ENCODE measurements at regions not wholly inside any gene's neighbourhood (a gene's known extent, or its start where the extent isn't known, plus 50 kb on each side); places are given as distances from the start of the nearest gene placed in this dataset.

DNA sequence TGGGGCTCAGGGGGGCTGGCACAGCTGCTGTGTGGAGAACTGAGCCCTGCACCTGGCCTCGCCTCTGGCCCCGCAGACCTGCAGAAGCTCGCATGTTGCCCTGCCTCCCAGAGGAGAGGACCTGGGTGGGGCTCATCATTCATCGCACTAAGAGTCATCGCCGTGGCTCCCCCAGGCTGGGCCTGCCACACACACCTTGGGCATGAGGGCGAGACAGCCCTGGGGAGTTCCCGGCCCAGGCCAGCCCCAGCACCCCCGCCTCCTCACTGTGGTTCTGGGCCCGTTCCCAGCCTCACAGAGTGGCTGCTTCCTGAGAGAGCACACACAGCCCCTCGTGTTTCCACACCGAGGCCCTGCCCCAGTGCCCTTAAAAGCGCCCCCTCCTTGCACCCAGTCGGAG is 694.6 kb downstream of the TBC1D22A start:
- Histone ChIP-seq H3K27me3 (no peaks in the 10 kb centered on the region), H3K27ac (no peak overlapping the region), H3K4me1 (ENCODE audit: low read depth) (no peaks in the 10 kb centered on the region), H3K4me3 (no peak overlapping the region), H3K36me3 (no peaks in the 10 kb centered on the region), H3K9me3 (ENCODE audit: low read depth) (no peaks in the 10 kb centered on the region)
- no peak for DNase-seq (ENCODE audit: low read depth in 1 of 2, low spot score in 1 of 2)
- TF ChIP-seq, protein P1, sequence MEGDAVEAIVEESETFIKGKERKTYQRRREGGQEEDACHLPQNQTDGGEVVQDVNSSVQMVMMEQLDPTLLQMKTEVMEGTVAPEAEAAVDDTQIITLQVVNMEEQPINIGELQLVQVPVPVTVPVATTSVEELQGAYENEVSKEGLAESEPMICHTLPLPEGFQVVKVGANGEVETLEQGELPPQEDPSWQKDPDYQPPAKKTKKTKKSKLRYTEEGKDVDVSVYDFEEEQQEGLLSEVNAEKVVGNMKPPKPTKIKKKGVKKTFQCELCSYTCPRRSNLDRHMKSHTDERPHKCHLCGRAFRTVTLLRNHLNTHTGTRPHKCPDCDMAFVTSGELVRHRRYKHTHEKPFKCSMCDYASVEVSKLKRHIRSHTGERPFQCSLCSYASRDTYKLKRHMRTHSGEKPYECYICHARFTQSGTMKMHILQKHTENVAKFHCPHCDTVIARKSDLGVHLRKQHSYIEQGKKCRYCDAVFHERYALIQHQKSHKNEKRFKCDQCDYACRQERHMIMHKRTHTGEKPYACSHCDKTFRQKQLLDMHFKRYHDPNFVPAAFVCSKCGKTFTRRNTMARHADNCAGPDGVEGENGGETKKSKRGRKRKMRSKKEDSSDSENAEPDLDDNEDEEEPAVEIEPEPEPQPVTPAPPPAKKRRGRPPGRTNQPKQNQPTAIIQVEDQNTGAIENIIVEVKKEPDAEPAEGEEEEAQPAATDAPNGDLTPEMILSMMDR (IDR thresholded peaks at IDR 0.05; ENCODE audit: low read depth, low read length): no peak

DNA sequence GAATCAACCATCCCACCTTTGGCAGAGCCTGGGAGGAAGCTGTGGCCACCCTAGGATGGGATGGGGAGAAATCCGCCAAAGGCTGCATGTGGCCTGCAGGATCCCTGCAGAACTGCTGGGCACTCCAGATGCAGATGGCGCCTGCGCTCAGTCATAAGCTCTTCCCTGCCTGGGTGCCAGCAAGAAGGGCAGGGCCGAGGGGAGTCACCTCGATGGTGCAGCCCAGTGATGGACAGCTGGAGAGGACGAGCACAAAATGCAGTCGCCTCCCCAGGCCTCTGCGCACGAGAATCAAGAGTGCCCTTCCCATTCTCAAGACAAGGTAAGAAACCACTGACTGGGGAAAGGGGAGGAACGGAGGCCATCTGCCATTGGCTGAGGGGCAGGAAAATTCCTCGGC is 693.6 kb downstream of the TBC1D22A start:
- no peak overlapping the region for H3K27ac ChIP-seq
- H3K9me3 ChIP-seq (ENCODE audit: low read depth): no peaks in the 10 kb centered on the region

DNA sequence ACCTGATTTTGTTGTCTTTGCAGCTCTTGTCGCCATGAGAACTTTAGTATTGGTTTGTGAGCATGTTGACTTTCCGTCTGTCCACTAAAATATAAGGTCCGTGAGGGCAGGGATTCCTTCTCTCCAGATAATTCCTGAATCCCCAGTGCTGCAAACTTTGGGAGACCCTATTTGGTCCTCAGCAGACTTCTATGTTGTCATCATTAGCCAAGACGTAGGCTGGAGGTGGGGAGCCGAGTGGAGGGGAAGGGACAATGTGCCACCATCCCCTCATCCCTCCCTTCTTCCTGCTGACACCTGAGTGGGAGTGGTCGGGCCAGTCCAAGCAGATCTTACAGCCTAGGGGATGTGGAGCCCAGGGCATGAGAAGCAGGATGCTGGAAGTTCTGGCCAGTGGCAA is 690.6 kb downstream of the TBC1D22A start:
- H3K36me3 ChIP-seq: no peaks in the 10 kb centered on the region
- no peak overlapping the region for H3K4me3 ChIP-seq
- no peak for DNase-seq (ENCODE audit: low read depth in 1 of 2, low spot score in 1 of 2)
- no peaks in the 10 kb centered on the region for H3K27me3 ChIP-seq
- H3K4me1 ChIP-seq (ENCODE audit: low read depth): no peaks in the 10 kb centered on the region
- H3K9me3 ChIP-seq (ENCODE audit: low read depth): no peaks in the 10 kb centered on the region
- no peak overlapping the region for H3K27ac ChIP-seq
- TF ChIP-seq, protein P1 (IDR thresholded peaks at IDR 0.05; ENCODE audit: low read depth, low read length): no peak

More for the DNA sequence above, 693.6 kb downstream of the TBC1D22A start:
- Histone ChIP-seq H3K27me3 (no peaks in the 10 kb centered on the region), H3K4me3 (no peak overlapping the region), H3K36me3 (no peaks in the 10 kb centered on the region), H3K4me1 (ENCODE audit: low read depth) (no peaks in the 10 kb centered on the region)
- TF ChIP-seq, protein P1 (IDR thresholded peaks at IDR 0.05; ENCODE audit: low read depth, low read length): no peak
- no peak for DNase-seq (ENCODE audit: low read depth in 1 of 2, low spot score in 1 of 2)

DNA sequence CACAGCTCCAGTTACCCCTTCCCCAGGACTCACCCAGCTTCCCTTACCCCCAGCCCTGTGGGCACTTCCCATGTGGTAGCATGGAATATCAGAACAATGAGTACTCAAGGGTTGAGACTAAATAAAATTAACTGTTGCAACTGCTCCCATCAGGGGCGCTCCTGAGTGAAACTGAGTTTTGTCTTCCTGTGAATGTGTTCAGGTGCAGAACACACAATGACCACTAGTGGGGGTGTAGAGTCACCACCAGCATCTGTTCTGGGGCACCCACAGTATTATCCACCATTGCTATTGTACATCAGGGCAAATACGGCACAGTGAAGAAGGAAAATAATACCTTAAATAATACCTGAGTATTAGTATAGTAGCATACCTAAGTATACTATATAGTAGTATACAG is 689.7 kb downstream of the TBC1D22A start:
- no peaks in the 10 kb centered on the region for H3K27me3 ChIP-seq
- H3K4me1 ChIP-seq (ENCODE audit: low read depth): no peaks in the 10 kb centered on the region
- H3K36me3 ChIP-seq: no peaks in the 10 kb centered on the region
- H3K27ac ChIP-seq: no peak overlapping the region
- no peaks in the 10 kb centered on the region for H3K9me3 ChIP-seq (ENCODE audit: low read depth)
- H3K4me3 ChIP-seq: no peak overlapping the region
- TF ChIP-seq, protein P1 (IDR thresholded peaks at IDR 0.05; ENCODE audit: low read depth, low read length): no peak
- DNase-seq (ENCODE audit: low read depth in 1 of 2, low spot score in 1 of 2): no peak

DNA sequence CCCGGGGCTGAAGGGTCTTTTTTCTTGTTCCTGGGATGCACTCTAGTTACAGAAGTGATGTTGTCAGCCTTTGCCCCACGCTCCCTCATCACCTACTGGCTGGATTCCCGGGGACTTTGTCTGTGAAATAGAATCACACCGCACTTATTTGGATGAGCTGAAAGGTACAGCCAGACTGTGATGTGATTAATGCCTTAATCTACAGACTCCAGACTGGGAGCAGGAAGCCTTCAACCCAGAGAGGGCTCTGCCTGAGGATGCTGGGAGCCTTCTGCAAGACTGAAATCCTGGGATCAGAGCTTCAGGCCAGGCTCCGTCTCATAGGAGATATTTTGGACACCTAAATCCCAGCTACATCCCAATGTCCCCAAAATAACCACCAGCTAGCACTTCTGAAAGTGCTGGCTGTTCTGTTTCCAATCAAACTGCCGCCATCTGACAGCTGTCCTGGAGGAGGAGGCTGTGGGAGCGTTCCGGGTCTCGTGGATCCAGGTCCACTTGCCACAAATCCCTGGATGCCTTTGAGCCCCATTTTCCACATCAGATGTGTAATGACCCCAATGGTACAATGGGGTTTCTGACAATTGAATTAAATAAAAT is 688.5 kb downstream of the TBC1D22A start:
- Histone ChIP-seq H3K4me3 (no peak overlapping the region), H3K27me3 (no peaks in the 10 kb centered on the region), H3K9me3 (ENCODE audit: low read depth) (no peaks in the 10 kb centered on the region), H3K4me1 (ENCODE audit: low read depth) (no peaks in the 10 kb centered on the region), H3K36me3 (no peaks in the 10 kb centered on the region), H3K27ac (no peak overlapping the region)
- DNase-seq (ENCODE audit: low read depth in 1 of 2, low spot score in 1 of 2): no peak
- TF ChIP-seq, protein P1 (IDR thresholded peaks at IDR 0.05; ENCODE audit: low read depth, low read length): no peak
